GM18858 (cell line): ENCODE measurements at regions not wholly inside any gene's neighbourhood (a gene's known extent, or its start where the extent isn't known, plus 50 kb on each side); places are given as distances from the start of the nearest gene placed in this dataset.
"Not testable (repeated sequence)": the region's sequence is repeated elsewhere in the genome, so short reads cannot be mapped to it uniquely, and the experiment has no call there.

Source experiments
- ATAC-seq: cut with Tn5 transposase; IDR thresholded peaks from one replicate; pipeline ENCODE4 v1.9.1; 2021; ENCODE audit not compliant: unreplicated experiment

GRCh38 chr17:20681746-20682722 lies 102.5 kb downstream of the CDRT15L2 start:
- ATAC-seq: not testable (repeated sequence)

- ATAC-seq: not testable (repeated sequence)
Measured at GRCh38 chr17:20683651-20684229, 104.2 kb downstream of the CDRT15L2 start.

GRCh38 chr17:20684975-20685374 lies 105.5 kb downstream of the CDRT15L2 start:
- not testable (repeated sequence) for ATAC-seq

GRCh38 chr17:20687584-20687983 lies 108.1 kb downstream of the CDRT15L2 start:
- not testable (repeated sequence) for ATAC-seq

GRCh38 chr17:20689170-20689749 lies 109.7 kb downstream of the CDRT15L2 start:
- not testable (repeated sequence) for ATAC-seq

- ATAC-seq: not testable (repeated sequence)
Measured at GRCh38 chr17:20692706-20693105, 113.2 kb downstream of the CDRT15L2 start.

GRCh38 chr17:20695871-20696270 lies 116.3 kb downstream of the CDRT15L2 start:
- ATAC-seq: not testable (repeated sequence)

- peak; percentile 81 for ATAC-seq
Measured at GRCh38 chr17:20698463-20699206, 119.1 kb downstream of the CDRT15L2 start.

- ATAC-seq: not testable (repeated sequence)
Measured at GRCh38 chr17:20700528-20700927, 121.0 kb downstream of the CDRT15L2 start.

- not testable (repeated sequence) for ATAC-seq
Measured at GRCh38 chr17:20701366-20701765, 121.8 kb downstream of the CDRT15L2 start.

GRCh38 chr17:20702692-20703091 lies 123.2 kb downstream of the CDRT15L2 start:
- no peak for ATAC-seq

- ATAC-seq: no peak
Measured at GRCh38 chr17:20703781-20704180, 124.3 kb downstream of the CDRT15L2 start.

GRCh38 chr17:20705186-20705585 lies 125.7 kb downstream of the CDRT15L2 start:
- not testable (repeated sequence) for ATAC-seq

GRCh38 chr17:20706751-20707373 lies 127.3 kb downstream of the CDRT15L2 start:
- no peak for ATAC-seq

- ATAC-seq: not testable (repeated sequence)
Measured at GRCh38 chr17:20708821-20709220, 129.3 kb downstream of the CDRT15L2 start.

GRCh38 chr17:20716481-20716880 lies 137.0 kb downstream of the CDRT15L2 start:
- not testable (repeated sequence) for ATAC-seq

- no peak for ATAC-seq
Measured at GRCh38 chr17:20721171-20721570, 141.6 kb downstream of the CDRT15L2 start.

- ATAC-seq: not testable (repeated sequence)
Measured at GRCh38 chr17:20724391-20724790, 144.9 kb downstream of the CDRT15L2 start.

GRCh38 chr17:20727201-20727600 lies 147.7 kb downstream of the CDRT15L2 start:
- not testable (repeated sequence) for ATAC-seq

- ATAC-seq: no peak
Measured at GRCh38 chr17:20728181-20728580, 148.7 kb downstream of the CDRT15L2 start.
